ENCODE measurements at regions not wholly inside any gene's neighbourhood (a gene's known extent, or its start where the extent isn't known, plus 50 kb on each side); places are given as distances from the start of the nearest gene placed in this dataset.

DNA sequence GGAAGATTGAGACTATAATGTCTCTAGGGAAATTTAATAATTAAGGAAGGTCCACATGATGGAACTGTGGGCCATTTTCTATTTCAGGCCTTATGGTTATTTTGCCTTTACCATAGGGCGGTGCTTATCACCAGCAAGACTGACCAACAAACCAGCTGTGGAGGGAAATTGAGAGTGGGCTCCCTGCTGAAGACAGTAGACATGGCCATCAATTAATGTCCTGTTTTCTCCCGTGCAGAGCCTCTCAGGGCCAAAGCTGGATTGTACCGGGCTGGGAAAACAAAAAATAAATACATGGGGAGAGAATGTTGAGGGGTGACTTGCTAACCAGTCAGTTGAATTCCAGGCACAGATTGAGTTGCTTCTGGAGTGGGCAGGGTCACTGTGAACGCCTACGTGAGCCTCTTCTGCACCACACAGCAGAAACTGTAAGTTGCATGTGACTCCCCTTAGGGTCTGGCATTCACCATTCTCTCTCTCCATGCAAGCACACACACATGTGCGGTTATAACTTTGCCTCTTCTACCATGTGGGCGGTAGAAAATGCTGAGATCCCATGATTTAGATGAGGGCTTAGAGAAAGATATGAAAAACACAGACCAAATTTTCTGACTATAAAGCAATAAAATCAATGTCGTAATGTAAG is 128.5 kb downstream of the COPS8 start:
- no peak for TF ChIP-seq ZFX (IDR thresholded peaks at IDR 0.05)
- TF ChIP-seq, protein P1, sequence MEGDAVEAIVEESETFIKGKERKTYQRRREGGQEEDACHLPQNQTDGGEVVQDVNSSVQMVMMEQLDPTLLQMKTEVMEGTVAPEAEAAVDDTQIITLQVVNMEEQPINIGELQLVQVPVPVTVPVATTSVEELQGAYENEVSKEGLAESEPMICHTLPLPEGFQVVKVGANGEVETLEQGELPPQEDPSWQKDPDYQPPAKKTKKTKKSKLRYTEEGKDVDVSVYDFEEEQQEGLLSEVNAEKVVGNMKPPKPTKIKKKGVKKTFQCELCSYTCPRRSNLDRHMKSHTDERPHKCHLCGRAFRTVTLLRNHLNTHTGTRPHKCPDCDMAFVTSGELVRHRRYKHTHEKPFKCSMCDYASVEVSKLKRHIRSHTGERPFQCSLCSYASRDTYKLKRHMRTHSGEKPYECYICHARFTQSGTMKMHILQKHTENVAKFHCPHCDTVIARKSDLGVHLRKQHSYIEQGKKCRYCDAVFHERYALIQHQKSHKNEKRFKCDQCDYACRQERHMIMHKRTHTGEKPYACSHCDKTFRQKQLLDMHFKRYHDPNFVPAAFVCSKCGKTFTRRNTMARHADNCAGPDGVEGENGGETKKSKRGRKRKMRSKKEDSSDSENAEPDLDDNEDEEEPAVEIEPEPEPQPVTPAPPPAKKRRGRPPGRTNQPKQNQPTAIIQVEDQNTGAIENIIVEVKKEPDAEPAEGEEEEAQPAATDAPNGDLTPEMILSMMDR (conservative IDR thresholded peaks at IDR 0.05), result no peak
